DMS 273 treated with DMSO at 0.1 percent for 48 hours (cell line): ENCODE measurements at regions not wholly inside any gene's neighbourhood (a gene's known extent, or its start where the extent isn't known, plus 50 kb on each side); places are given as distances from the start of the nearest gene placed in this dataset.

Experiments
- DNase-seq: peaks from one replicate; lab custom pipeline; 2025; lab: John Stamatoyannopoulos, UW

DNA sequence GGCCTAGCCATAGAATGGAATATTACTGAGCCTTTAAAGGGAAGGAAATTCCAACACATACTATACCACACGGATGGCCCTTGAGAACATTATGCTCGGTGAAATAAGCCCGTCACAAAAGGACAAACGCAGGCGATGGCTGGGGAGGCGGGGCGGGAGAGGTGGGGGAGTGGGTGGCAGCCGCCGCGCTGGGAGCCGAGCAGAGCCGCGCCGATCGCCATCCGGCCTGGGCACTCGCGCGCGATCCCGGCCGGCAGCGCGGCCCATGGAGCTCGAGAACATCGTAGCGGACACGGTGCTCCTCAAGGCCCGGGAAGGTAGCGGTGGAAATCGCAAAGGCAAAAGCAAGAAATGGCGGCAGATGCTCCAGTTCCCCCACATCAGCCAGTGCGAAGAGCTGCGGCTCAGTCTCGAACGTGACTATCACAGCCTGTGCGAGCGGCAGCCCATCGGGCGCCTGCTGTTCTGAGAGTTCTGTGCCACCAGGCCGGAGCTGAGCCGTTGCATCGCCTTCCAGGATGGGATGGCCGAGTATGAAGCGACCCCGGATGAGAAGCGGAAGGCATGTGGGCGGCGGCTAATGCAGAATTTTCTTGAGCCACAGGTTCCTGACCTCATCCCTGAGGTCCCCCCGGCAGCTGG lies 140.1 kb downstream of the ZDHHC20 start:
- no peak for DNase-seq

DNA sequence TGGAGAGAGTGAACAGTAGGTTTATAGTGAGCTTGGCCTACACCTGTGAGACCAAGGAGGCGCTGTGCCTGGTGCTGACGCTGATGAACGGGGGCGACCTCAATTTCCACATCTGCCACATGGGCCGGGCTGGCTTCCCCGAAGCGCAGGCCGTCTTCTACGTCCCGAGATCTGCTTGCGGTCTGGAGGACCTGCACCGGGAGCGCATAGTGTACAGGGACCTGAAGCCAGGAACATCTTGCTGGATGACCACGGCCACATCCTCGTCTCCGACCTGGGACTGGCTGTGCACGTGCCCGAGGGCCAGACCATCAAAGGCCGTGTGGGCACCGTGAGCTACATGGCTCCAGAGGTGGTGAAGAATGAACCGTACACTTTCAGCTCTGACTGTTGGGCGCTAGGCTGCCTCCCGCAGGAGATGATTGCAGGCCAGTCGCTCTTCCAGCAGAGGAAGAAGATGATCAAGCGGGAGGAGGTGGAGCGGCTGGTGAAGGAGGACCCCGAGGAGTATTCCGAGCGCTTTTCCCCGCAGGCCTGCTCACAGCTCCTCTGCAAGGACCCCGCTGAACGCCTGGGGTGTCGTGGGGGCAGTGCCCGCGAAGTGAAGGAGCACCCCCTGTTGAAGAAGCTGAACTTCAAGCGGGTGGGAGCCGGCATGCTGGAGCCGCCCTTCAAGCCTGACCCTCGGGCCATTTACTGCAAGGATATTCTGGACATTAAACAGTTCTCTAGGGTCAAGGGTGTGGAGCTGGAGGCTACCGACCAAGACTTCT lies 139.0 kb downstream of the ZDHHC20 start:
- no peak for DNase-seq

DNA sequence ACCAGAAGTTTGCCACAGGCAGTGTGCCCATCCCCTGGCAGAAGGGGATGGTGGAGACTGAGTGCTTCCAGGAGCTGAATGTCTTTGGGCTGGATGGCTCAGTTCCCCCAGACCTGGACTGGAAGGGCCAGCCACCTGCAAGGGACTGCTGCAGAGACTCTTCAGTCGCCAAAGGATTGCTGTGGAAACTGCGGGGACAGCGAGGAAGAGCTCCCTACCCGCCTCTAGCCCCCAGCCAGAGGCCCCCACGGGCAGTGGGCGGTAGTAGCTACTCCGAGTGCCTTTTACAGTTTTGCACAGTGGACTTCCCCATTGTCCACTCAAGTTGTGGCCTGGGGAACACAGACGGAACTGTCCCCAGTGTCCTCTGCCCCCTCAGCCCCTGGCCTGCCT lies 138.5 kb downstream of the ZDHHC20 start:
- no peak for DNase-seq

DNA sequence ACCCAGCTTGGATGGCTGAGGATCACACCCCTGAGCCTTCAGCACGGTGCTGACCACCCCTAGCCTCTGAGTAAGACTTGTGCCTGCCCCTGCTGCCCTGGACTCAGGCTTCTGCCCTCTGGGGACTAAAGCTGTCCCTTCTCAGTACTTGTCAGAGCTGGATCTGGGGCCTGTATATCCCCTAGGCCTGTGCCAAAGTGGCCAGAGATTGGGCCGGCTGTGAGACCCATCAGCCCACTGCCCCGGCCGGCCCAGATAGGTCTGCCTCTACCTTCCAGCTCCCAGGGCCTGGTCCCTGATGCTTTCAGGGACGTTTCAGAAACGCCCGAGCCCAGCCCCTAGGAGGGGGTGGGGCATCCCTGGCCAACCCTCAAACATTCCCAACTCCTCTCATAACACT lies 137.8 kb downstream of the ZDHHC20 start:
- no peak for DNase-seq

DNA sequence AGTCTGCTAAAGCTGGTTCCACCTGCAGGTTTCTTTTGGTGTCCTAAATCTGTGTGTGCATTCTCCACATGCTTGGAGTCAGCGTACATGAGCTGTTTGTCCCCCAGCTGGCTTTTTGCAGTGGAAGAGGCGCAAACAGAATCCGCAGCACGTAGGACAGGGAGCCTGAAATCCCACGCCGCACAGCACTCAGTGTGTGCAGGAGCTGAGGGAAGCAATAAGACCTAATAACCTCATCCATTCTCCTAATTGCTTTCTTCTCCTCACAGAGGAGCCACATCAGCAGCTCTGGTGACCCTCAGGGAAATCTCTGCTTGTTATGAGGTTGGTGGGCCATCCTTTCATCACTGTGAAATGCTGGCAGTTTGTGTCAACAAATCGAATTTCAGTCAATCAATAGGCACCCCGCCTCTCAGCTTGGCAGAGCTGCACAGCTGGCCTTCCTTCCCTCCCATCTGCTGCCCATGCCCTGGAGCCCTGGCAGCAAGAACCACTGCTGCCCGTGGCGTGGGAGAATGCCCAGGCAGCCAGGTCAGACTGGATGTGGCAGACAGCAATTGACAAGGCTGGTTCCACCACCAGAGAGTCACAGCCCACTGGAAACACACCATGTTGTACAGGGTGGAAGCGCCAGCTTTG lies 136.7 kb downstream of the ZDHHC20 start:
- no peak for DNase-seq
